GM23248 (cell line): ENCODE measurements at regions not wholly inside any gene's neighbourhood (a gene's known extent, or its start where the extent isn't known, plus 50 kb on each side); places are given as distances from the start of the nearest gene placed in this dataset.

Experiments used
- EZH2 ChIP-seq: fragments of 200-600 bp; sonication (generic); IDR thresholded peaks from 2 replicates; pipeline ENCODE4 v1.6.1; 2018; ENCODE audit warnings: antibody characterized with exemption, mild to moderate bottlenecking; ENCODE audit not compliant: insufficient read depth, poor library complexity, severe bottlenecking
- EZH2phosphoT487 ChIP-seq: fragments of 200-600 bp; sonication (generic); IDR thresholded peaks from 2 replicates; pipeline ENCODE4 v1.6.1; 2018; ENCODE audit warnings: antibody characterized with exemption, moderate library complexity, mild to moderate bottlenecking, low read depth; ENCODE audit not compliant: insufficient read depth

DNA sequence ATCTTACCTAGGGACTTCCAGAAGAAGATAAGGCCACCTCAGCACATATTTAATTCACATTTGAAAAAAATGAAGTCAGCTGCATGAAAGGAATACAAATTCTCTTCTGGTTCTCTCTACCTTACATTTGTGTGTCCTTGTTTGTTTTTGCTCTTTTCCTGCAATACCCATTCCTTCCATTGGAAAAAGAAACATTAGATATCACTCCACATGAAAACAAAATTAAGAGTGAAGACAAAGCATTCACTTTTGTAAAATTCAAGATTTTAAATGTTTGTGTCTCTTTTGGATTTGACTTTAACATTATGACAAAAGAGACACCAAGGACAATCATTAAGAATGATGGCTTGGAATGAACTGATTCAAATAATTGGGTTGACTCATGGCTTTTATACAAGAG lies 1351.8 kb downstream of the FSTL5 start:
- no peak for TF ChIP-seq EZH2
- no peak for TF ChIP-seq EZH2phosphoT487
